ENCODE measurements at regions not wholly inside any gene's neighbourhood (a gene's known extent, or its start where the extent isn't known, plus 50 kb on each side); places are given as distances from the start of the nearest gene placed in this dataset.

GRCh38 chr1:36652011-36652410 lies 169.3 kb upstream of the CSF3R start:
- TF ChIP-seq POLR2A (IDR thresholded peaks at IDR 0.05; ENCODE audit: low read length) (no peak), SMC3 (IDR thresholded peaks at IDR 0.05) (no peak), RFX5 (IDR thresholded peaks at IDR 0.05) (no peak), CTCF (IDR thresholded peaks at IDR 0.05) (no peak), MAX (IDR thresholded peaks at IDR 0.05) (no peak), REST (IDR thresholded peaks at IDR 0.05) (no peak), ELK1 (IDR thresholded peaks at IDR 0.05; ENCODE audit: low read depth, low read length) (no peak), ZSCAN20 (CRISPR knock-in tag; IDR thresholded peaks at IDR 0.05) (no peak), EP300 (IDR thresholded peaks at IDR 0.05) (no peak)

Data from A549 (cell line).